WTC11 (cell line): ENCODE measurements at regions not wholly inside any gene's neighbourhood (a gene's known extent, or its start where the extent isn't known, plus 50 kb on each side); places are given as distances from the start of the nearest gene placed in this dataset.

ENCODE experiments used
- ATAC-seq: fragments of 200-7000 bp; cut with Tn5 transposase; 2 replicates; pipeline ENCODE4 v1.10.0; 2021; ENCODE audit warnings: mild to moderate bottlenecking, moderate library complexity
- CTCF ChIA-PET: fragments of 300-600 bp; sonication (Branson Sonifier 250); formaldehyde crosslinking; loops from one replicate; lab custom pipeline; 2021; ENCODE audit warnings: antibody characterized with exemption; lab: Charles Lee
- POLR2A ChIA-PET: fragments of 350-600 bp; sonication (Branson Sonifier 250); formaldehyde crosslinking; loops from one replicate; lab custom pipeline; 2021; ENCODE audit warnings: antibody characterized with exemption; lab: Charles Lee
- DNase-seq: peaks from one replicate; pipeline ENCODE4 v3.0.0; 2021; ENCODE audit warnings: low spot score
- H3K27ac Mint-ChIP-seq: 2 replicates; pipeline ENCODE4 v1.8.0; 2021; ENCODE audit warnings: mixed read lengths
- H3K27me3 Mint-ChIP-seq: 2 replicates; pipeline ENCODE4 v1.8.0; 2021; ENCODE audit warnings: low read depth, mild to moderate bottlenecking, moderate library complexity, mixed read lengths
- H3K36me3 Mint-ChIP-seq: 2 replicates; pipeline ENCODE4 v1.8.0; 2021; ENCODE audit warnings: mixed read lengths
- H3K4me1 Mint-ChIP-seq: 2 replicates; pipeline ENCODE4 v1.8.0; 2022; ENCODE audit warnings: mixed read lengths
- H3K4me3 Mint-ChIP-seq: 2 replicates; pipeline ENCODE4 v1.8.0; 2021; ENCODE audit warnings: mild to moderate bottlenecking, moderate library complexity, mixed read lengths
- H3K9me3 Mint-ChIP-seq: 2 replicates; pipeline ENCODE4 v1.8.0; 2021; ENCODE audit warnings: mixed read lengths
- ARID4B ChIP-seq: sonication (generic); formaldehyde crosslinking; IDR thresholded peaks from 2 replicates; pipeline ENCODE4 v1.8.0; 2023; ENCODE audit warnings: missing genetic modification reagents, mild to moderate bottlenecking, borderline replicate concordance
- CBFB ChIP-seq: sonication (generic); formaldehyde crosslinking; IDR thresholded peaks from 2 replicates; pipeline ENCODE4 v1.8.1; 2022; ENCODE audit warnings: mild to moderate bottlenecking, low read depth, missing genetic modification reagents
- CDX4 ChIP-seq: fragments of 250-450 bp; sonication (Bioruptor Pico); IDR thresholded peaks from 2 replicates; pipeline ENCODE4 v1.9.0; 2021; ENCODE audit warnings: moderate library complexity, mild to moderate bottlenecking, inconsistent platforms, borderline replicate concordance
- CTCF ChIP-seq: fragments of 200-600 bp; IDR thresholded peaks from 2 replicates; pipeline ENCODE4 v1.8.0; 2022; ENCODE audit warnings: antibody characterized with exemption
- E2F5 ChIP-seq: sonication (generic); formaldehyde crosslinking; IDR thresholded peaks from 2 replicates; pipeline ENCODE4 v1.8.1; 2022; ENCODE audit warnings: mild to moderate bottlenecking, moderate library complexity, missing genetic modification reagents
- ELF4 ChIP-seq: sonication (generic); formaldehyde crosslinking; IDR thresholded peaks from 2 replicates; pipeline ENCODE4 v1.8.1; 2022; ENCODE audit warnings: low read depth, mild to moderate bottlenecking, moderate library complexity, missing genetic modification reagents
- FOXP1 ChIP-seq: sonication (generic); formaldehyde crosslinking; IDR thresholded peaks from 2 replicates; pipeline ENCODE4 v1.8.0; 2022; ENCODE audit warnings: missing genetic modification reagents, mild to moderate bottlenecking, moderate library complexity, borderline replicate concordance
- GABPB1 ChIP-seq: sonication (generic); formaldehyde crosslinking; IDR thresholded peaks from 2 replicates; pipeline ENCODE4 v1.8.1; 2023; ENCODE audit warnings: mild to moderate bottlenecking, missing genetic modification reagents
- GRHL2 ChIP-seq: fragments of 250-450 bp; sonication (Bioruptor Pico); IDR thresholded peaks from 2 replicates; pipeline ENCODE4 v1.8.0; 2022; ENCODE audit warnings: mild to moderate bottlenecking, moderate library complexity; ENCODE audit not compliant: insufficient replicate concordance, severe bottlenecking
- MXD4 ChIP-seq: fragments of 250-450 bp; sonication (Bioruptor Pico); IDR thresholded peaks from 2 replicates; pipeline ENCODE4 v1.8.0; 2021; ENCODE audit warnings: mild to moderate bottlenecking, moderate library complexity, borderline replicate concordance
- NFYB ChIP-seq: sonication (generic); formaldehyde crosslinking; conservative IDR thresholded peaks from 2 replicates; pipeline ENCODE4 v1.8.0; 2022; ENCODE audit warnings: low read depth, missing genetic modification reagents
- STAT6 ChIP-seq: sonication (generic); formaldehyde crosslinking; conservative IDR thresholded peaks from 2 replicates; pipeline ENCODE4 v1.8.1; 2023; ENCODE audit warnings: mild to moderate bottlenecking, low read depth, missing genetic modification reagents, moderate library complexity
- USF1 ChIP-seq: sonication (generic); formaldehyde crosslinking; IDR thresholded peaks from 2 replicates; pipeline ENCODE4 v1.8.0; 2022; ENCODE audit warnings: mild to moderate bottlenecking, missing genetic modification reagents
- ZBTB43 ChIP-seq: sonication (generic); formaldehyde crosslinking; IDR thresholded peaks from 2 replicates; pipeline ENCODE4 v1.8.1; 2023; ENCODE audit warnings: mild to moderate bottlenecking, missing genetic modification reagents
- ZNF121 ChIP-seq: sonication (generic); formaldehyde crosslinking; IDR thresholded peaks from 2 replicates; pipeline ENCODE4 v1.8.0; 2023; ENCODE audit warnings: missing genetic modification reagents
- ZNF263 ChIP-seq: sonication (generic); formaldehyde crosslinking; IDR thresholded peaks from 2 replicates; pipeline ENCODE4 v1.8.1; 2022; ENCODE audit warnings: low read depth, mild to moderate bottlenecking, moderate library complexity, missing genetic modification reagents

- no peak for ATAC-seq
- Mint-ChIP-seq H3K9me3 (no peaks in the 10 kb centered on the region), H3K4me1 (peaks cover 55% of the 10 kb centered on the region), H3K27me3 (no peaks in the 10 kb centered on the region), H3K36me3 (no peaks in the 10 kb centered on the region), H3K27ac (no peak overlapping the region), H3K4me3 (no peak overlapping the region)
- POLR2A ChIA-PET: no interaction called here
- CTCF ChIA-PET: no interaction called here
- no peak for TF ChIP-seq CDX4 (CRISPR knock-in tag)
- TF ChIP-seq ELF4: no peak
- no peak for TF ChIP-seq FOXP1 (CRISPR knock-in tag)
- no peak for TF ChIP-seq USF1 (CRISPR knock-in tag)
- no peak for TF ChIP-seq ARID4B (CRISPR knock-in tag)
- TF ChIP-seq MXD4 (CRISPR knock-in tag): no peak
- no peak for TF ChIP-seq ZBTB43 (CRISPR knock-in tag)
- no peak for TF ChIP-seq ZNF121 (CRISPR knock-in tag)
- TF ChIP-seq NFYB (CRISPR knock-in tag): no peak
- DNase-seq: no peak
Observed at GRCh38 chr9:89838621-89839020, 233.8 kb downstream of the GADD45G start.

GRCh38 chr9:89839449-89839848, 234.6 kb downstream of the GADD45G start:
- ChIA-PET CTCF (interaction anchor here (1.3 to 3.2 kb wide), 2 partner anchors 236 to 246 kb away, joined by 4 to 14 read pairs; no protein-coding TSS in a partner anchor), POLR2A (no interaction called here)
- no peak overlapping the region for H3K27ac Mint-ChIP-seq
- H3K36me3 Mint-ChIP-seq: no peaks in the 10 kb centered on the region
- DNase-seq: no peak
- ATAC-seq: no peak
- no peaks in the 10 kb centered on the region for H3K9me3 Mint-ChIP-seq
- no peak overlapping the region for H3K4me3 Mint-ChIP-seq
- TF ChIP-seq CTCF: no peak
- TF ChIP-seq CBFB (CRISPR knock-in tag): no peak
- TF ChIP-seq ZNF263 (CRISPR knock-in tag): no peak
- TF ChIP-seq E2F5 (CRISPR knock-in tag): no peak
- no peak for TF ChIP-seq STAT6 (CRISPR knock-in tag)
- TF ChIP-seq GRHL2 (CRISPR knock-in tag): no peak
- no peak for TF ChIP-seq GABPB1 (CRISPR knock-in tag)
- H3K4me1 Mint-ChIP-seq: peaks cover 62% of the 10 kb centered on the region
- no peaks in the 10 kb centered on the region for H3K27me3 Mint-ChIP-seq
